HG03025 (cell line): ENCODE measurements at regions not wholly inside any gene's neighbourhood (a gene's known extent, or its start where the extent isn't known, plus 50 kb on each side); places are given as distances from the start of the nearest gene placed in this dataset.

Experiments used
- ATAC-seq: cut with Tn5 transposase; IDR thresholded peaks from one replicate; pipeline ENCODE4 v1.9.1; 2021; ENCODE audit warnings: mild to moderate bottlenecking, moderate library complexity; ENCODE audit not compliant: unreplicated experiment, low FRiP score

GRCh38 chr7:41808541-41808940, 105.7 kb upstream of the INHBA start:
- no peak for ATAC-seq

DNA sequence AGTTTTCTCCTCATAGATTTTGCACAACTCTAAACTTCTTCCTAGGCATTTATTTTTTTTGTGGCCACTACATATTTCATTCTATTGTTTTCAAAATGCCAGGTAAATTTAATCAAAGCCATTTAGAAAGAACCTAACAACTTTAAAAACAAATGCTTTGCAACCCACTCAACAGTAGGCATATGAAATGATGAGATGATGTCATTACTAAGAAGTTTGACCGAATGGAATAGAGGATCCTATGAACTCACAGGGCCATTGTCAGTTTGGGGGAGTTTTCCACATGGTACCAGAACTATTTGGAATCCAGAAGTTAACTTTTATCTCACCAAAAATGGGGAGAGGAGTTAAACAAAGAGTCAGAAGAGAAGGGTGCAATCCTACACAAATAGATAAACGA, 100.7 kb upstream of the INHBA start:
- no peak for ATAC-seq

- ATAC-seq = no peak
Observed at GRCh38 chr7:41796331-41796730, 93.4 kb upstream of the INHBA start.

- no peak for ATAC-seq
Observed at GRCh38 chr7:41795276-41795833, 92.5 kb upstream of the INHBA start.

GRCh38 chr7:41793556-41793955, 90.7 kb upstream of the INHBA start:
- ATAC-seq = no peak

DNA sequence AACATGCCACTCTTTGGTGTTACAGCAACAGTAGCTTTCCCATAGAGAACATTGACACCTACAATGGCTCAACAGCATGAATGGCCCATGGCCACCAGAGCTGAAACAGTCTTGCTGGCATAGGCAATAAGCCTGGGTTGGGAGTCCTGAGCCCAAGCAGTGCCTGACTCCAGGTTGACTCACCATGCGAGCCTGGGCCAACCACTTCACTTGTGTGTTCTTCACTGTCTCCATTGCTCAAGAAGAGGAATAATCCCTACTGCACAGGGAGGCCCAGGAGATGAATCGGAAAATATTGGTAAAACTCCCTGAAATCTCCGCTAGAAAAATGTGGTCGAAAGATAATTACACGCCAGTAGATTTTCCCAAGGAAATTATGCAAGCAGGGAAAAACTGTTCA, 89.2 kb upstream of the INHBA start:
- ATAC-seq = no peak

GRCh38 chr7:41788556-41788955, 85.7 kb upstream of the INHBA start:
- ATAC-seq = no peak

DNA sequence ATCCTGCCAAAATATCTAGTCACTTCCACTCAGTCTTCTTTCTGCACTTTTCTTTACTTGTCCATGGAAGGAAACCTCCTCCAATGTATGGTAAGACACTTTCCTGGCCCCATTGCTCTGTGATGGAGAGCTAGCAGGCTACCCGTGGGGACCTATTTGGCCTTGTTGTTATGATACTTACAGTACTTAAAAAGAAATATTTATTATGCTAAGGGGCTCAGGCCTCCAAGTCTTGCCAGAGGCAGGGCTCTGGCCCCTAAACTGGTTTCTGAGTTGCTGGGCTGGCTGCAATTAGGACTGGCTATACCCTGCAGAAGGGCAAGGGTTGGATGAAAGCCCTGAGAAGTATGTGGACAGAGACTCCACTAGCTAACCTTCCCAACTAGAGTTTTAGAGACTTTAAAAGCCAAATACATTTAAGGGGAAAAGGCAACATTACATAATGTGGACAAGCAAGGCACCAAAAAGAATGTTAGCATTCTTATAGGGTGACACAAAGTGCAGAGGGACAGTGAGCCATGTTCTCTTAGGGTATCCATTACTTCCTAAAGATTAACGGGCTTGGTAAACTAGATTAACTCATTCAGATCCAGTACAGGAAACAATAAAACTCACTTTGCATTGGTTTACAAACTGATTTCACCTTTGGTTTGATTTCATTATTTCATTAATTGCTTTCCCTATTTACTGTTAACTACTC, 84.9 kb upstream of the INHBA start:
- ATAC-seq = no peak

DNA sequence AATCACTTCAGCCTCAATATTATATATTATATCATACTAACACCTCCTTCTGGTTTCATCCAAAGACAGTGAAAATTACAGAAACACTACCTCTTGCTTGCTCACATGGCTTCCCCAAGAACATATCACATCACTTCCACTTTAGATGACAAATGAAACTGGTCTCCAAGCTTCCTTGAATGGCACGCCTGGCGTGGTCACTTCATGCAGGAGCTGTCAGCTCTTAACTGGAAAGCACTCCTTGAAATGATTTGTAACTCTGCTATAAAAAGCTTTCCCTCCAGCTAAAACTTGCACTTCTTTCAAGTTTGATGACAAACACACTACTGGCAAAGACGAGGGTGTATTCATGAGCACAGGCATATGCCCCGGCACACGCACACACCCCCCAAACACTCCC, 84.1 kb upstream of the INHBA start:
- no peak for ATAC-seq

DNA sequence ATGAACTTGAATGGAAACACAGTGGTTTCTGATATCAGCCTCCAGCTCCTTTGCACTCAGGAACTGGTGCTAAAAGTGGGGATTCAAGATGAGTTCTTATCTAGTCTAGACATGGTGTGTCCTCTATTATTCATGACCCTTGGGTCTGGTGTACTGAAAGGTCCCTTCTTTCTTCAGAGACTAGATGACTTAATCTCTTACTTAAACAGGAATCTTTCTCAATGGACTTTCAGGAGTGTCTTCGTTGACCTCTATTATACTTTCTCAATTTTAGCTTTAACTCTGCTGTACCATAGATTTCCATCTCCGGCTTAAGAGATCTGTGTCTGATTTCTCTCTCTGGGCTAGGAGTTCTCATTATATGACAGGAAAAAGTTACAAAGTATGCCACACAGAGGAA, 83.5 kb upstream of the INHBA start:
- ATAC-seq = no peak

DNA sequence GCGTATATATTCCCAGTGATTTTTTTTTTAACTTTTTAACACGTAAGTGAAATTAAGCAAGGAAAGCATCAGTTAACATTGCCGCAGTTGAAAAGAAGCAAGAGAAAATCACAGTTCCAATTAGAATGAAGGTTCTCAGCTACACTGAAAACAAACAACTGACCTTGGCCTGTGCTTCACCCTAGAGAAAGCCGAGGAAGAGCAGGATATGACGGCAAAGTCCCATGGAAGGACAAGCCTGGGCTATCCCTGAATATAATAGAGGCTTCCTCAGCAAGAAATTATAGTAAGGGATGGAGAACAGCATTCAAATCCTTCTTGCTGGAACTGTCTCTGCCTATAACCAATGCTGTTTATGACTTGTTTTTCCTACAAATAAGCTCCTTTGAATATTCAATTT, 83.0 kb upstream of the INHBA start:
- ATAC-seq = no peak

- no peak for ATAC-seq
Observed at GRCh38 chr7:41785265-41785664, 82.4 kb upstream of the INHBA start.

GRCh38 chr7:41779918-41780317, 77.0 kb upstream of the INHBA start:
- no peak for ATAC-seq

- no peak for ATAC-seq
Observed at GRCh38 chr7:41777894-41778596, 75.2 kb upstream of the INHBA start.

GRCh38 chr7:41774966-41775365, 72.1 kb upstream of the INHBA start:
- ATAC-seq = no peak

DNA sequence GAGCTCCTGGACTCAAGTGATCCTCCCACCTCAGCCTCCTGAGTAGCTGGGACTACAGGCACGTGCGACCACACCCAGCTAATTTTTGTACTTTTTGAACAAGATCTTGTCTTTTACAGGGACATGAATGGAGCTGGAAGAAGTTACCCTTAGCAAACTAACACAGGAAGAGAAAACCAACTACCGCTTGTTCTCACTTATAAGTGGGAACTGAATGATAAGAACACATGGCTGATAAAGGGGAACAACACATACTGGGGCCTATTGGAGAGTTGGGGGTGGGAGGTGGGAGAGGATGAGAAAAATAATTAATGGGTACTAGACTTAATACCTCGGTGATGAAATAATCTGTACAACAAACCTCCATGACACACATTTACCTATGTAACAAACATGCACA, 70.9 kb upstream of the INHBA start:
- ATAC-seq = no peak

DNA sequence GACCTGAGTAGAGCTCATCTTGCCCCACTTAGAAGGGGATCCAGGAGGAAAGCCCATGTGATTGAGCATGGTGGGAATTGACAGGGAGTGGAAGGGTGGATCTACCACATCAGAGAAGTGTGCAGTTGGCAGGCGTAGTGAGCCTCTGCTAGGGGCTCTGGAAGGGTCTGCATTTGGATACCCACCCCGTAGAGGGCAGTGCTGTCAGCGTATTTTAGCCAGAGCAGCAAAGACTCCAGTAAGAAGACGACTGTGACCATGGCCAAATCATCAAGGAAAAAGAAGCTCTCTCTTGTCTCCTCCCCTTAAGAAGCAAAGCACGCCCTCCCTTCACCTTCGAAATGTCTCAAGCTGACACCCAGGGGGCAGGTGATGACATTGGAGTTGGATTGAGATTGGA, 68.8 kb upstream of the INHBA start:
- ATAC-seq = no peak

DNA sequence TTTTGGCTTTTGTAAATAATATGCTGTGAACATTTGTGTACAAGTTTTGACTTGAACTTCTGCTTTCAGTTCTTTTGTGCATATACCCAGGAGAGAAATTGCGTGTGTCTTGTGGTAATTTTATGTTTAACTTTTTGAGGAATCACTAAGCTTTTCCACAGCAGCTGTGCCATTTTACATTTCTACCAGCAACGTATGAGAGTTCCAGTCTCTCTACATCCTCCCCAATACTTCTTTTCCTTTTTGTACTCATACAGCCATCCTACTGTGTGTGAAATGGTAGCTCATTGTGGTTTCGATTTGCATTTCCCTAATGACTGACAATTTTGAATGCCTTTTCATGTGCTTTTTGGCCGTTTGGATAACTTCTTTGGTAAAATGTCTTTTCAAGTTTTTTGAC, 66.3 kb upstream of the INHBA start:
- no peak for ATAC-seq

- ATAC-seq = no peak
Observed at GRCh38 chr7:41763626-41764025, 60.7 kb upstream of the INHBA start.

GRCh38 chr7:41762641-41763040, 59.8 kb upstream of the INHBA start:
- no peak for ATAC-seq

DNA sequence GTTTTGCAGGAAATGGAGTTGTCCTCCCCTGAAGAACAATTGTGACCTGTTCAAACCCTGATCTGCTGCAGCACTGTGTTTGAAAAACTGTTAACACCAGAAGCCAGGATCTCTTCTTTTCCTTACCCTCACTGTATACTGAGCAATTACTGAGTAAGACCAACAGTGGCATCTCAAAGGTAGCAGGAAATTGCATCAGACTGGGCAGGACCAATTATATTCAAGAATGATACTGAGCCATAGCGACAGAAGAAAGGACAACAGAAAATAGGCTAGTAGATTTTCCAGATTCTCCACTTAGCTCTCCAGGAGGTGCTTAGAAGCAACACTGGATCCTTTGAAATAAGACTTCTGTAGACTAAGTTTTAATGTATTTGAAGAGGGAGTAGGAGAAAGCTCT, 57.4 kb upstream of the INHBA start:
- no peak for ATAC-seq

GRCh38 chr7:41758321-41758720, 55.4 kb upstream of the INHBA start:
- no peak for ATAC-seq
